K562 (cell line): ENCODE measurements at regions not wholly inside any gene's neighbourhood (a gene's known extent, or its start where the extent isn't known, plus 50 kb on each side); places are given as distances from the start of the nearest gene placed in this dataset.

Experiments used
- ATAC-seq: fragments of 200-7000 bp; cut with Tn5 transposase; 3 replicates; pipeline ENCODE4 v1.9.1; 2020; ENCODE audit warnings: moderate library complexity
- BruUV-seq: library from RNA; stranded (reverse); fragments of 400-500 nt; replicated peaks from 2 replicates; lab custom pipeline; 2021; lab: Mats Ljungman, UMichigan
- CTCF ChIA-PET: fragments of 300-600 bp; formaldehyde crosslinking; extraction: SDS; loops from one replicate; lab custom pipeline; 2021; ENCODE audit warnings: low intra/inter-chr PET ratio; lab: Yijun Ruan, JAX
- POLR2A ChIA-PET: fragments of 300-600, 350-650 bp; sonication (Branson Sonifier 250); formaldehyde crosslinking; extraction: SDS; loops from one replicate; lab custom pipeline; 2021; ENCODE audit warnings: antibody characterized with exemption, inconsistent platforms; lab: Yijun Ruan, JAX
- DNase-seq, 4 experiments: peaks; one replicate each; pipeline versions ENCODE4 v3.0.0 to v3.0.0-alpha.2; 2011 to 2018; ENCODE audit warnings: low spot score in 3 of 4, mixed read lengths in 3 of 4; ENCODE audit errors: extremely low read depth in 1 of 4
- FAIRE-seq: peaks from 2 replicates; lab custom pipeline; 2011; peaks lifted over from hg19 to GRCh38; lab: Jason Lieb, UNC
- H2AFZ ChIP-seq: 2 replicates; pipeline ENCODE4 v1.6.0; 2011; ENCODE audit warnings: low read depth, low read length, control low read depth, inconsistent platforms
- H3K27ac ChIP-seq: fragments of 200-600 bp; 3 replicates; pipeline ENCODE4 v1.8.0; 2011; ENCODE audit warnings: low read depth, mild to moderate bottlenecking, control low read depth, inconsistent platforms, low read length, moderate library complexity, mixed read lengths; ENCODE audit errors: extremely low read depth
- H3K27me3 ChIP-seq, 2 experiments: fragments of 300-600 bp in 1 of 2; 2 replicates in 1 of 2; 3 replicates in 1 of 2; pipeline versions ENCODE4 v1.6.0 to v1.8.0; 2011; ENCODE audit warnings: inconsistent platforms in 2 of 2, low read length in 2 of 2, mild to moderate bottlenecking in 1 of 2, mixed read lengths in 1 of 2, moderate library complexity in 1 of 2; ENCODE audit not compliant: control insufficient read depth in 2 of 2, insufficient read depth in 2 of 2
- H3K36me3 ChIP-seq: fragments of 300-600 bp; 3 replicates; pipeline ENCODE4 v1.8.0; 2011; ENCODE audit warnings: mild to moderate bottlenecking, low read length, inconsistent platforms; ENCODE audit not compliant: control insufficient read depth, insufficient read depth
- H3K4me1 ChIP-seq, 2 experiments: fragments of 200-600 bp in 1 of 2; replicated peaks in 1 of 2; 2 replicates in 1 of 2; 3 replicates in 1 of 2; pipeline versions ENCODE4 v1.5.1 to v1.8.0; 2011; ENCODE audit warnings: inconsistent platforms in 2 of 2, low read length in 2 of 2, mild to moderate bottlenecking in 1 of 2, mixed read lengths in 1 of 2, moderate library complexity in 1 of 2; ENCODE audit not compliant: control insufficient read depth in 2 of 2, insufficient read depth in 2 of 2
- H3K4me2 ChIP-seq: 2 replicates; pipeline ENCODE4 v1.6.1; 2011; ENCODE audit warnings: low read length, control low read depth, inconsistent platforms, mixed read lengths; ENCODE audit not compliant: insufficient read depth
- H3K4me3 ChIP-seq: fragments of 200-600 bp; sonication (generic), shearing (Covaris generic); 2 replicates; pipeline ENCODE4 v1.5.1; 2016; ENCODE audit warnings: control low read depth, inconsistent platforms
- H3K79me2 ChIP-seq: fragments of 200-600 bp; 3 replicates; pipeline ENCODE4 v1.8.0; 2011; ENCODE audit warnings: low read length, inconsistent platforms; ENCODE audit not compliant: control insufficient read depth, insufficient read depth
- H3K9ac ChIP-seq, 2 experiments: 2 replicates each; pipeline versions ENCODE4 v1.6.0 to v1.6.1; 2011; ENCODE audit warnings: low read depth in 2 of 2, low read length in 2 of 2, control low read depth in 1 of 2, inconsistent platforms in 1 of 2, mild to moderate bottlenecking in 1 of 2, mixed read lengths in 1 of 2; ENCODE audit not compliant: insufficient read depth in 1 of 2
- H3K9me1 ChIP-seq: one replicate; pipeline ENCODE4 v1.6.0; 2011; ENCODE audit warnings: inconsistent platforms, mild to moderate bottlenecking, low read length, moderate library complexity; ENCODE audit not compliant: control insufficient read depth, insufficient read depth
- H3K9me3 ChIP-seq: replicated peaks from 2 replicates; pipeline ENCODE4 v1.5.1; 2011; ENCODE audit warnings: low read depth, low read length, inconsistent platforms; ENCODE audit not compliant: control insufficient read depth, insufficient read depth
- H4K20me1 ChIP-seq: replicated peaks from 2 replicates; pipeline ENCODE4 v1.6.1; 2011; ENCODE audit warnings: low read length, inconsistent platforms, mixed read lengths; ENCODE audit not compliant: control insufficient read depth, insufficient read depth
- CBX3 ChIP-seq, 2 experiments: IDR thresholded peaks; 1 replicate in 1 of 2; 2 replicates in 1 of 2; pipeline ENCODE4 v1.6.1; 2012; ENCODE audit warnings: inconsistent platforms in 2 of 2, low read length in 2 of 2, borderline replicate concordance in 1 of 2, control low read depth in 1 of 2
- CEBPG ChIP-seq, 3 experiments: fragments of 200-800 bp in 1 of 3; sonication (Bioruptor generic) in 1 of 3; sonication (generic) in 1 of 3; formaldehyde crosslinking in 1 of 3; IDR thresholded peaks in 2 of 3; conservative IDR thresholded peaks in 1 of 3; 2 replicates each; pipeline versions ENCODE4 v1.6.1 to v1.8.0; 2016 to 2022; ENCODE audit warnings: missing compliant biosample characterization in 2 of 3, missing genetic modification characterization in 2 of 3, mild to moderate bottlenecking in 1 of 3, missing genetic modification reagents in 1 of 3
- FIP1L1 ChIP-seq: fragments of 200-400 bp; formaldehyde crosslinking; IDR thresholded peaks from 2 replicates; pipeline ENCODE4 v1.6.1; 2018; ENCODE audit warnings: mild to moderate bottlenecking, low read depth, low read length; ENCODE audit not compliant: poor library complexity, severe bottlenecking
- HDAC3 ChIP-seq: fragments of 450-650 bp; IDR thresholded peaks from 2 replicates; pipeline ENCODE4 v1.6.1; 2018; ENCODE audit warnings: borderline replicate concordance, mild to moderate bottlenecking, moderate library complexity; ENCODE audit not compliant: partially characterized antibody
- KLF16 ChIP-seq: IDR thresholded peaks from 2 replicates; pipeline ENCODE4 v1.6.1; 2016; ENCODE audit warnings: antibody characterized with exemption
- NFXL1 ChIP-seq: fragments of 450-650 bp; formaldehyde crosslinking; IDR thresholded peaks from 2 replicates; pipeline ENCODE4 v1.4.0; 2021; ENCODE audit warnings: mild to moderate bottlenecking
- RFX1 ChIP-seq: fragments of 450-650 bp; IDR thresholded peaks from 2 replicates; pipeline ENCODE4 v1.6.1; 2016; ENCODE audit warnings: mild to moderate bottlenecking, moderate library complexity
- TAF9B ChIP-seq: fragments of 450-650 bp; IDR thresholded peaks from 2 replicates; pipeline ENCODE4 v1.6.1; 2018; ENCODE audit warnings: mild to moderate bottlenecking; ENCODE audit not compliant: partially characterized antibody
- TRIM28 ChIP-seq: fragments of 450-650 bp; IDR thresholded peaks from 2 replicates; pipeline ENCODE4 v1.6.1; 2017
- ZBTB17 ChIP-seq: fragments of 450-650 bp; formaldehyde crosslinking; IDR thresholded peaks from 2 replicates; pipeline ENCODE4 v1.4.0; 2020; ENCODE audit warnings: mild to moderate bottlenecking
- ZNF282 ChIP-seq: sonication (generic); formaldehyde crosslinking; IDR thresholded peaks from 2 replicates; pipeline ENCODE4 v1.8.1; 2023; ENCODE audit warnings: missing genetic modification reagents
- ZNF436 ChIP-seq: fragments of 250-450, 450-650 bp; sonication (Bioruptor Pico); formaldehyde crosslinking; IDR thresholded peaks from 2 replicates; pipeline ENCODE4 v1.7.0; 2020; ENCODE audit warnings: mild to moderate bottlenecking
- ZNF696 ChIP-seq: fragments of 250-450 bp; sonication (Bioruptor Pico); conservative IDR thresholded peaks from 2 replicates; pipeline ENCODE4 v1.4.0; 2020; ENCODE audit warnings: mild to moderate bottlenecking, moderate library complexity
- WGBS: fragments of 100-300 bp; shearing (Covaris generic); methylation state at CpG from one replicate; pipeline ENCODE4 v1.1.6; 2016; ENCODE audit warnings: low coverage, mixed read lengths; ENCODE audit not compliant: insufficient coverage; ENCODE audit errors: missing lambda C conversion rate; 5-methylcytosine and 5-hydroxymethylcytosine counted together
- in situ Hi-C: fragments of 300-500 bp; cut with MboI; formaldehyde crosslinking; loops from 4 replicates; pipeline ENCODE4 v1.15.0; 2018; ENCODE audit warnings: inconsistent platforms, mixed read lengths
- intact Hi-C: fragments of 100-400 bp; cut with micrococcal nuclease; formaldehyde crosslinking; loops from 2 replicates; pipeline ENCODE4 v1.14.2; 2022
- TF ChIP-seq, protein P1 (sequence below): fragments of 450-650 bp; IDR thresholded peaks from 2 replicates; pipeline ENCODE4 v1.6.1; 2016; ENCODE audit warnings: low read depth
- TF ChIP-seq, protein P2 (sequence below), 2 experiments: fragments of 450-650 bp in 1 of 2; sonication (generic) in 1 of 2; formaldehyde crosslinking in 1 of 2; IDR thresholded peaks in 1 of 2; conservative IDR thresholded peaks in 1 of 2; 2 replicates each; pipeline versions ENCODE4 v1.6.1 to v1.8.1; 2016 to 2023; ENCODE audit warnings: mild to moderate bottlenecking in 2 of 2, moderate library complexity in 2 of 2, inconsistent platforms in 1 of 2, missing genetic modification reagents in 1 of 2

DNA sequence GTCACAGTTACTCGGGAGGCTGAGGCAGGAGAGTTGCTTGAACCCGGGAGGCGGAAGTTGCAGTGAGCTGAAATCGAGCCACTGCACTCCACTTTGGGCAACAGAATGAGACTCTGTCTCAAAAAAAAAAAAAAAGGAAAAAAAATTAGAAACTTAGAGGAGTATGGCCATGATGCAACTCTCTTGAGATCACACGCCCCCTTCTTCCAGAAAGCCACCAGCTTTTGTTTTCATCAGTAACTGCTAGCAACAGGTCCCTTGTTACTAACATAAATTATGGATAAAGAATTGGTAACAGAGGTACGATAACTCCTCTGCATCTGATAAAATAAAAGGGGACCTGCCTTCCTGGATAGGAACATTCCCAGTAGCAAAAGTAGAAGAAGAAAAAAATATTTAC is 308.2 kb downstream of the CD83 start:
- no peaks in the 10 kb centered on the region for H3K9me3 ChIP-seq
- no peaks in the 10 kb centered on the region; a peak in 2 of 5 replicates for H3K4me1 ChIP-seq
- H3K4me3 ChIP-seq = no peak overlapping the region
- no peak overlapping the region for H3K27ac ChIP-seq
- no peaks in the 10 kb centered on the region for H4K20me1 ChIP-seq
- 48% methylated on average over 5 of the region's 6 CpGs for WGBS
- H3K9me1 ChIP-seq = no peaks in the 10 kb centered on the region
- H3K79me2 ChIP-seq = no peaks in the 10 kb centered on the region
- intact Hi-C loops (no loop called here), in situ Hi-C loops (no loop called here)
- H2AFZ ChIP-seq = no peak overlapping the region
- ChIA-PET POLR2A (interaction anchor here (1.0 to 1.4 kb wide), 2 partner anchors 13 to 29 kb away, joined by 3 read pairs; no protein-coding TSS in a partner anchor), CTCF (no interaction called here)
- no TSS peak for BruUV-seq
- H3K36me3 ChIP-seq = no peaks in the 10 kb centered on the region
- no peak overlapping the region for H3K9ac ChIP-seq
- ATAC-seq (no peak), FAIRE-seq (no peak), DNase-seq (no peak)
- no peaks in the 10 kb centered on the region for H3K27me3 ChIP-seq
- no peak overlapping the region for H3K4me2 ChIP-seq
- TF ChIP-seq ZNF696 (no peak), ZNF436 (no peak), KLF16 (no peak), CEBPG (CRISPR knock-in tag; IDR thresholded peaks at IDR 0.05) (peak; percentile 48), CEBPG (tag; conservative IDR thresholded peaks at IDR 0.05 in 1 of 2, IDR thresholded peaks at IDR 0.05 in 1 of 2) (peak; percentile 64 to 72; a peak in 3 of 4 replicates), NFXL1 (CRISPR knock-in tag) (no peak), FIP1L1 (no peak), TRIM28 (no peak), CBX3 (IDR thresholded peaks at IDR 0.05; ENCODE audit: borderline replicate concordance in 1 of 2, low read length in 2 of 2) (no peak), ZBTB17 (CRISPR knock-in tag) (no peak), HDAC3 (no peak), TAF9B (no peak), ZNF282 (CRISPR knock-in tag) (no peak), RFX1 (peak; percentile 44; the same call in 1 of the 2 replicates)
- TF ChIP-seq, protein P1, sequence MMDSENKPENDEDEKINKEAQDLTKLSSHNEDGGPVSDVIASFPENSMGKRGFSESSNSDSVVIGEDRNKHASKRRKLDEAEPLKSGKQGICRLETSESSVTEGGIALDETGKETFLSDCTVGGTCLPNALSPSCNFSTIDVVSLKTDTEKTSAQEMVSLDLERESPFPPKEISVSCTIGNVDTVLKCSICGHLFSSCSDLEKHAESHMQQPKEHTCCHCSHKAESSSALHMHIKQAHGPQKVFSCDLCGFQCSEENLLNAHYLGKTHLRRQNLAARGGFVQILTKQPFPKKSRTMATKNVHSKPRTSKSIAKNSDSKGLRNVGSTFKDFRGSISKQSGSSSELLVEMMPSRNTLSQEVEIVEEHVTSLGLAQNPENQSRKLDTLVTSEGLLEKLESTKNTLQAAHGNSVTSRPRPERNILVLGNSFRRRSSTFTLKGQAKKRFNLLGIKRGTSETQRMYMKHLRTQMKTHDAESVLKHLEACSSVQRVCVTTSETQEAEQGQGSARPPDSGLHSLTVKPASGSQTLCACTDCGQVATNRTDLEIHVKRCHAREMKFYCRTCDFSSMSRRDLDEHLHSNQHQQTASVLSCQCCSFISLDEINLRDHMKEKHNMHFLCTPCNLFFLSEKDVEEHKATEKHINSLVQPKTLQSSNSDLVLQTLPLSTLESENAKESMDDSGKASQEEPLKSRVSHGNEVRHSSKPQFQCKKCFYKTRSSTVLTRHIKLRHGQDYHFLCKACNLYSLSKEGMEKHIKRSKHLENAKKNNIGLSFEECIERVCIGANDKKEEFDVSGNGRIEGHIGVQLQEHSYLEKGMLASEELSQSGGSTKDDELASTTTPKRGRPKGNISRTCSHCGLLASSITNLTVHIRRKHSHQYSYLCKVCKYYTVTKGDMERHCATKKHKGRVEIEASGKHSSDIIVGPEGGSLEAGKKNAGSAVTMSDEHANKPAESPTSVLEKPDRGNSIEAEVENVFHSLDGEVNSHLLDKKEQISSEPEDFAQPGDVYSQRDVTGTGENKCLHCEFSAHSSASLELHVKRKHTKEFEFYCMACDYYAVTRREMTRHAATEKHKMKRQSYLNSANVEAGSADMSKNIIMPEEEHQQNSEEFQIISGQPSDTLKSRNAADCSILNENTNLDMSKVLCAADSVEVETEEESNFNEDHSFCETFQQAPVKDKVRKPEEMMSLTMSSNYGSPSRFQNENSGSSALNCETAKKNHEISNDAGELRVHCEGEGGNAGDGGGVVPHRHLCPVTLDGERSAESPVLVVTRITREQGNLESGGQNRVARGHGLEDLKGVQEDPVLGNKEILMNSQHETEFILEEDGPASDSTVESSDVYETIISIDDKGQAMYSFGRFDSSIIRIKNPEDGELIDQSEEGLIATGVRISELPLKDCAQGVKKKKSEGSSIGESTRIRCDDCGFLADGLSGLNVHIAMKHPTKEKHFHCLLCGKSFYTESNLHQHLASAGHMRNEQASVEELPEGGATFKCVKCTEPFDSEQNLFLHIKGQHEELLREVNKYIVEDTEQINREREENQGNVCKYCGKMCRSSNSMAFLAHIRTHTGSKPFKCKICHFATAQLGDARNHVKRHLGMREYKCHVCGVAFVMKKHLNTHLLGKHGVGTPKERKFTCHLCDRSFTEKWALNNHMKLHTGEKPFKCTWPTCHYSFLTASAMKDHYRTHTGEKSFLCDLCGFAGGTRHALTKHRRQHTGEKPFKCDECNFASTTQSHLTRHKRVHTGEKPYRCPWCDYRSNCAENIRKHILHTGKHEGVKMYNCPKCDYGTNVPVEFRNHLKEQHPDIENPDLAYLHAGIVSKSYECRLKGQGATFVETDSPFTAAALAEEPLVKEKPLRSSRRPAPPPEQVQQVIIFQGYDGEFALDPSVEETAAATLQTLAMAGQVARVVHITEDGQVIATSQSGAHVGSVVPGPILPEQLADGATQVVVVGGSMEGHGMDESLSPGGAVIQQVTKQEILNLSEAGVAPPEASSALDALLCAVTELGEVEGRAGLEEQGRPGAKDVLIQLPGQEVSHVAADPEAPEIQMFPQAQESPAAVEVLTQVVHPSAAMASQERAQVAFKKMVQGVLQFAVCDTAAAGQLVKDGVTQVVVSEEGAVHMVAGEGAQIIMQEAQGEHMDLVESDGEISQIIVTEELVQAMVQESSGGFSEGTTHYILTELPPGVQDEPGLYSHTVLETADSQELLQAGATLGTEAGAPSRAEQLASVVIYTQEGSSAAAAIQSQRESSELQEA = no peak
- TF ChIP-seq, protein P2, sequence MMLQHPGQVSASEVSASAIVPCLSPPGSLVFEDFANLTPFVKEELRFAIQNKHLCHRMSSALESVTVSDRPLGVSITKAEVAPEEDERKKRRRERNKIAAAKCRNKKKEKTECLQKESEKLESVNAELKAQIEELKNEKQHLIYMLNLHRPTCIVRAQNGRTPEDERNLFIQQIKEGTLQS (IDR thresholded peaks at IDR 0.05) = peak; percentile 57
- TF ChIP-seq, protein P2 (CRISPR knock-in tag; conservative IDR thresholded peaks at IDR 0.05) = no peak
